ENCODE measurements at regions not wholly inside any gene's neighbourhood (a gene's known extent, or its start where the extent isn't known, plus 50 kb on each side); places are given as distances from the start of the nearest gene placed in this dataset.

DNA sequence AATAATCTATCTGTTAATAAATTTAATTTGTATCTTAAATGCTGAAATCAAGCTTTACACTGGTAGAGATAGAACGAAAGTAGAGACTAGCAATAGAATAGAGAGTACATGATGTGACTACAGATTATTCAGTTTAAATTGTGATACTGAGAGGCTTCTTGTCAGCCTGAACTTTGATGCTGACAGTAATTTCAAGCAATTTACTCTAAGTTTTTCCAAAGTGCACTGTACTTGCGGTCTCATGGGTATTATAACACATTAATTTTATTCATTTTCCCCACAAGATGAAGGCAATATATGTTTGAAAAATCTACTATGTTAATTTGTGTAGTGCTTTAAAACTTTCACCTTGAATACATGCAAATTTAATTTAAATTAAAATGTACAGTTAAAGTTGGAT is 914.0 kb upstream of the FBXO33 start:
- Mint-ChIP-seq H3K27ac (no peak overlapping the region), H3K4me1 (peaks cover 4% of the 10 kb centered on the region), H3K9me3 (peaks cover 4% of the 10 kb centered on the region; the same call in 2 of the 3 replicates), H3K27me3 (ENCODE audit: insufficient read depth, low read depth, poor library complexity) (no peaks in the 10 kb centered on the region), H3K4me3 (no peak overlapping the region), H3K36me3 (ENCODE audit: low read depth) (peaks cover 4% of the 10 kb centered on the region; the same call in 2 of the 3 replicates)
- H3F3A ChIP-seq (replicated peaks; ENCODE audit: low read depth) = no peaks in the 10 kb centered on the region
- no peak for ATAC-seq
- TF ChIP-seq POLR2AphosphoS5 (IDR thresholded peaks at IDR 0.05; ENCODE audit: low read depth) (no peak), EZH2 (IDR thresholded peaks at IDR 0.05; ENCODE audit: low read depth, unreplicated experiment) (no peak), ZNF331 (CRISPR knock-in tag; IDR thresholded peaks at IDR 0.05; ENCODE audit: low read depth) (no peak)
- TF ChIP-seq, protein P1, sequence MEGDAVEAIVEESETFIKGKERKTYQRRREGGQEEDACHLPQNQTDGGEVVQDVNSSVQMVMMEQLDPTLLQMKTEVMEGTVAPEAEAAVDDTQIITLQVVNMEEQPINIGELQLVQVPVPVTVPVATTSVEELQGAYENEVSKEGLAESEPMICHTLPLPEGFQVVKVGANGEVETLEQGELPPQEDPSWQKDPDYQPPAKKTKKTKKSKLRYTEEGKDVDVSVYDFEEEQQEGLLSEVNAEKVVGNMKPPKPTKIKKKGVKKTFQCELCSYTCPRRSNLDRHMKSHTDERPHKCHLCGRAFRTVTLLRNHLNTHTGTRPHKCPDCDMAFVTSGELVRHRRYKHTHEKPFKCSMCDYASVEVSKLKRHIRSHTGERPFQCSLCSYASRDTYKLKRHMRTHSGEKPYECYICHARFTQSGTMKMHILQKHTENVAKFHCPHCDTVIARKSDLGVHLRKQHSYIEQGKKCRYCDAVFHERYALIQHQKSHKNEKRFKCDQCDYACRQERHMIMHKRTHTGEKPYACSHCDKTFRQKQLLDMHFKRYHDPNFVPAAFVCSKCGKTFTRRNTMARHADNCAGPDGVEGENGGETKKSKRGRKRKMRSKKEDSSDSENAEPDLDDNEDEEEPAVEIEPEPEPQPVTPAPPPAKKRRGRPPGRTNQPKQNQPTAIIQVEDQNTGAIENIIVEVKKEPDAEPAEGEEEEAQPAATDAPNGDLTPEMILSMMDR (conservative IDR thresholded peaks at IDR 0.05; ENCODE audit: low read depth in 2 of 2) = no peak
- TF ChIP-seq, protein P2, sequence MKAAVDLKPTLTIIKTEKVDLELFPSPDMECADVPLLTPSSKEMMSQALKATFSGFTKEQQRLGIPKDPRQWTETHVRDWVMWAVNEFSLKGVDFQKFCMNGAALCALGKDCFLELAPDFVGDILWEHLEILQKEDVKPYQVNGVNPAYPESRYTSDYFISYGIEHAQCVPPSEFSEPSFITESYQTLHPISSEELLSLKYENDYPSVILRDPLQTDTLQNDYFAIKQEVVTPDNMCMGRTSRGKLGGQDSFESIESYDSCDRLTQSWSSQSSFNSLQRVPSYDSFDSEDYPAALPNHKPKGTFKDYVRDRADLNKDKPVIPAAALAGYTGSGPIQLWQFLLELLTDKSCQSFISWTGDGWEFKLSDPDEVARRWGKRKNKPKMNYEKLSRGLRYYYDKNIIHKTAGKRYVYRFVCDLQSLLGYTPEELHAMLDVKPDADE (IDR thresholded peaks at IDR 0.05) = no peak
- TF ChIP-seq, protein P3, sequence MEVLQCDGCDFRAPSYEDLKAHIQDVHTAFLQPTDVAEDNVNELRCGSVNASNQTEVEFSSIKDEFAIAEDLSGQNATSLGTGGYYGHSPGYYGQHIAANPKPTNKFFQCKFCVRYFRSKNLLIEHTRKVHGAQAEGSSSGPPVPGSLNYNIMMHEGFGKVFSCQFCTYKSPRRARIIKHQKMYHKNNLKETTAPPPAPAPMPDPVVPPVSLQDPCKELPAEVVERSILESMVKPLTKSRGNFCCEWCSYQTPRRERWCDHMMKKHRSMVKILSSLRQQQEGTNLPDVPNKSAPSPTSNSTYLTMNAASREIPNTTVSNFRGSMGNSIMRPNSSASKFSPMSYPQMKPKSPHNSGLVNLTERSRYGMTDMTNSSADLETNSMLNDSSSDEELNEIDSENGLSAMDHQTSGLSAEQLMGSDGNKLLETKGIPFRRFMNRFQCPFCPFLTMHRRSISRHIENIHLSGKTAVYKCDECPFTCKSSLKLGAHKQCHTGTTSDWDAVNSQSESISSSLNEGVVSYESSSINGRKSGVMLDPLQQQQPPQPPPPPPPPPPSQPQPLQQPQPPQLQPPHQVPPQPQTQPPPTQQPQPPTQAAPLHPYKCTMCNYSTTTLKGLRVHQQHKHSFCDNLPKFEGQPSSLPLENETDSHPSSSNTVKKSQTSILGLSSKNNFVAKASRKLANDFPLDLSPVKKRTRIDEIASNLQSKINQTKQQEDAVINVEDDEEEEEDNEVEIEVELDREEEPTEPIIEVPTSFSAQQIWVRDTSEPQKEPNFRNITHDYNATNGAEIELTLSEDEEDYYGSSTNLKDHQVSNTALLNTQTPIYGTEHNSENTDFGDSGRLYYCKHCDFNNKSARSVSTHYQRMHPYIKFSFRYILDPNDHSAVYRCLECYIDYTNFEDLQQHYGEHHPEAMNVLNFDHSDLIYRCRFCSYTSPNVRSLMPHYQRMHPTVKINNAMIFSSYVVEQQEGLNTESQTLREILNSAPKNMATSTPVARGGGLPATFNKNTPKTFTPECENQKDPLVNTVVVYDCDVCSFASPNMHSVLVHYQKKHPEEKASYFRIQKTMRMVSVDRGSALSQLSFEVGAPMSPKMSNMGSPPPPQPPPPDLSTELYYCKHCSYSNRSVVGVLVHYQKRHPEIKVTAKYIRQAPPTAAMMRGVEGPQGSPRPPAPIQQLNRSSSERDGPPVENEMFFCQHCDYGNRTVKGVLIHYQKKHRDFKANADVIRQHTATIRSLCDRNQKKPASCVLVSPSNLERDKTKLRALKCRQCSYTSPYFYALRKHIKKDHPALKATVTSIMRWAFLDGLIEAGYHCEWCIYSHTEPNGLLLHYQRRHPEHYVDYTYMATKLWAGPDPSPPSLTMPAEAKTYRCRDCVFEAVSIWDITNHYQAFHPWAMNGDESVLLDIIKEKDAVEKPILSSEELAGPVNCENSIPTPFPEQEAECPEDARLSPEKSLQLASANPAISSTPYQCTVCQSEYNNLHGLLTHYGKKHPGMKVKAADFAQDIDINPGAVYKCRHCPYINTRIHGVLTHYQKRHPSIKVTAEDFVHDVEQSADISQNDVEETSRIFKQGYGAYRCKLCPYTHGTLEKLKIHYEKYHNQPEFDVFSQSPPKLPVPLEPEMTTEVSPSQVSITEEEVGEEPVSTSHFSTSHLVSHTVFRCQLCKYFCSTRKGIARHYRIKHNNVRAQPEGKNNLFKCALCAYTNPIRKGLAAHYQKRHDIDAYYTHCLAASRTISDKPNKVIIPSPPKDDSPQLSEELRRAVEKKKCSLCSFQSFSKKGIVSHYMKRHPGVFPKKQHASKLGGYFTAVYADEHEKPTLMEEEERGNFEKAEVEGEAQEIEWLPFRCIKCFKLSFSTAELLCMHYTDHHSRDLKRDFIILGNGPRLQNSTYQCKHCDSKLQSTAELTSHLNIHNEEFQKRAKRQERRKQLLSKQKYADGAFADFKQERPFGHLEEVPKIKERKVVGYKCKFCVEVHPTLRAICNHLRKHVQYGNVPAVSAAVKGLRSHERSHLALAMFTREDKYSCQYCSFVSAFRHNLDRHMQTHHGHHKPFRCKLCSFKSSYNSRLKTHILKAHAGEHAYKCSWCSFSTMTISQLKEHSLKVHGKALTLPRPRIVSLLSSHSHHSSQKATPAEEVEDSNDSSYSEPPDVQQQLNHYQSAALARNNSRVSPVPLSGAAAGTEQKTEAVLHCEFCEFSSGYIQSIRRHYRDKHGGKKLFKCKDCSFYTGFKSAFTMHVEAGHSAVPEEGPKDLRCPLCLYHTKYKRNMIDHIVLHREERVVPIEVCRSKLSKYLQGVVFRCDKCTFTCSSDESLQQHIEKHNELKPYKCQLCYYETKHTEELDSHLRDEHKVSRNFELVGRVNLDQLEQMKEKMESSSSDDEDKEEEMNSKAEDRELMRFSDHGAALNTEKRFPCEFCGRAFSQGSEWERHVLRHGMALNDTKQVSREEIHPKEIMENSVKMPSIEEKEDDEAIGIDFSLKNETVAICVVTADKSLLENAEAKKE (CRISPR knock-in tag; IDR thresholded peaks at IDR 0.05) = no peak
- H3K4me2 ChIP-seq = peak overlapping the region; percentile 78
- peak overlapping the region; percentile 69 for H3K4me3 ChIP-seq
- no peak overlapping the region for H2AFZ ChIP-seq
- no peak overlapping the region for H3K27ac ChIP-seq (ENCODE audit: low read depth)
- H3K9me2 ChIP-seq (ENCODE audit: insufficient read depth) = 0 out of 2 replicates have a peak, but pooled peaks cover 7% of the 10 kb centered on the region
- DNase-seq (ENCODE audit: low spot score) = no peak
- no peaks in the 10 kb centered on the region for H3K27me3 ChIP-seq (ENCODE audit: insufficient read depth)
- H3K4me1 ChIP-seq (ENCODE audit: insufficient read depth) = peaks cover 23% of the 10 kb centered on the region
- H4K20me1 ChIP-seq (replicated peaks; ENCODE audit: insufficient read depth) = no peaks in the 10 kb centered on the region
- peaks cover 49% of the 10 kb centered on the region for H3K79me2 ChIP-seq (replicated peaks; ENCODE audit: insufficient read depth)
- no peaks in the 10 kb centered on the region for H3K36me3 ChIP-seq (ENCODE audit: insufficient read depth)

All from GM23338 (cell line).